ENCODE measurements at regions not wholly inside any gene's neighbourhood (a gene's known extent, or its start where the extent isn't known, plus 50 kb on each side); places are given as distances from the start of the nearest gene placed in this dataset.

DNA sequence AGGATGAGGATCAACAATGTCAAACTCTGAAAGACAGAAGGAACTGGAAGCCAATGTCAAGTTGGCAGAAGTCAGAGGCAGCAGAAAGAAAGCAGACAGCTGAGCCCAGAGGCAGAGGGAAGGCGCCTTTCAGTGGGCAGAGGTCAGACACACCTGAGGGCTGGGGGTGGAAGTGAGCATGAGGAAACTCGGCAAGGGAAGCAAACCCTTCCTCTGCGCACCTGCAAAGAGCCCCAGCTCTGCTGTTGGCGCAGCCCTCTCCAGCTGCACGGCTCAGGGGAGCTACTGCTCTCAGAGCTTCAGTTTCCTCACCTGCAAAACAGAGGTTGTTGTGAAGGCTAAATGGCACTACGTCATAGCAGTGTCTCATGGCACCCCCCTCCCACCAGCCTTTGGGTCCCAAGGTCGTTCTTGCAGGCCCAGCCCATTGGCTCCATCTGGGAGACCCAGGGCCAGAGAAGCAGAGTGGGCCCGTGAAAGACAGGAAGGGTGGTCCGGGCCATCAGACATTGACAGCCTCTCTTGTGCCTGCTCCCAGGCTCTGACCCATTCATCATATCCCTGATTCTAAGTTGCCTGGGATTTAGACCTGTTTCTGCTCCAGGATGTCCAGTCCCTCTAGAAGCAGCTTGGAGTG lies 53.3 kb upstream of the SLC6A11 start:
- Histone ChIP-seq H3K27ac (no peak overlapping the region), H3K27me3 (replicated peaks in 1 of 7) (peaks cover 0 to 76% (median 0%) of the 10 kb centered on the region in 7 donors), H3K36me3 (no peaks in the 10 kb centered on the region), H3K4me1 (no peaks in the 10 kb centered on the region), H3K4me3 (no peak overlapping the region), H3K9me3 (no peaks in the 10 kb centered on the region)
- DNase-seq = no peak
- 58 to 67% (median 65%) methylated on average over 8 to 9 of the region's 9 CpGs for WGBS, 5 donors
- TF ChIP-seq, protein P1, sequence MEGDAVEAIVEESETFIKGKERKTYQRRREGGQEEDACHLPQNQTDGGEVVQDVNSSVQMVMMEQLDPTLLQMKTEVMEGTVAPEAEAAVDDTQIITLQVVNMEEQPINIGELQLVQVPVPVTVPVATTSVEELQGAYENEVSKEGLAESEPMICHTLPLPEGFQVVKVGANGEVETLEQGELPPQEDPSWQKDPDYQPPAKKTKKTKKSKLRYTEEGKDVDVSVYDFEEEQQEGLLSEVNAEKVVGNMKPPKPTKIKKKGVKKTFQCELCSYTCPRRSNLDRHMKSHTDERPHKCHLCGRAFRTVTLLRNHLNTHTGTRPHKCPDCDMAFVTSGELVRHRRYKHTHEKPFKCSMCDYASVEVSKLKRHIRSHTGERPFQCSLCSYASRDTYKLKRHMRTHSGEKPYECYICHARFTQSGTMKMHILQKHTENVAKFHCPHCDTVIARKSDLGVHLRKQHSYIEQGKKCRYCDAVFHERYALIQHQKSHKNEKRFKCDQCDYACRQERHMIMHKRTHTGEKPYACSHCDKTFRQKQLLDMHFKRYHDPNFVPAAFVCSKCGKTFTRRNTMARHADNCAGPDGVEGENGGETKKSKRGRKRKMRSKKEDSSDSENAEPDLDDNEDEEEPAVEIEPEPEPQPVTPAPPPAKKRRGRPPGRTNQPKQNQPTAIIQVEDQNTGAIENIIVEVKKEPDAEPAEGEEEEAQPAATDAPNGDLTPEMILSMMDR (IDR thresholded peaks at IDR 0.05 in 8 of 11, conservative IDR thresholded peaks at IDR 0.05 in 3 of 11) = no peak
- TF ChIP-seq POLR2A (IDR thresholded peaks at IDR 0.05) = no peak
- intact Hi-C loops (cut with DNase I; ENCODE audit: low total_unique reads) = no loop called here

GRCh38 chr3:10763248-10763620 lies 52.8 kb upstream of the SLC6A11 start:
- no peaks in the 10 kb centered on the region for H3K4me1 ChIP-seq

GRCh38 chr3:10763817-10764258 lies 52.2 kb upstream of the SLC6A11 start:
- WGBS, 5 donors = 81 to 87% (median 84%) methylated on average over 8 to 10 of the region's 10 CpGs
- H3K9me3 ChIP-seq = no peaks in the 10 kb centered on the region
- intact Hi-C loops (cut with DNase I; ENCODE audit: low total_unique reads) = no loop called here
- no peaks in the 10 kb centered on the region for H3K4me1 ChIP-seq
- peaks cover 0 to 65% (median 0%) of the 10 kb centered on the region in 7 donors for H3K27me3 ChIP-seq (replicated peaks in 1 of 7)
- no peak overlapping the region for H3K27ac ChIP-seq
- no peak overlapping the region for H3K4me3 ChIP-seq
- TF ChIP-seq POLR2AphosphoS5 (IDR thresholded peaks at IDR 0.05) (no peak), POLR2A (IDR thresholded peaks at IDR 0.05) (no peak)
- TF ChIP-seq, protein P1 (IDR thresholded peaks at IDR 0.05 in 8 of 11, conservative IDR thresholded peaks at IDR 0.05 in 3 of 11) = no peak
- no peak for DNase-seq
- H3K36me3 ChIP-seq = no peaks in the 10 kb centered on the region

More at GRCh38 chr3:10763248-10763620, 52.8 kb upstream of the SLC6A11 start:
- H3K4me3 ChIP-seq = no peak overlapping the region
- TF ChIP-seq POLR2A (IDR thresholded peaks at IDR 0.05) (no peak), POLR2AphosphoS5 (IDR thresholded peaks at IDR 0.05) (no peak)
- TF ChIP-seq, protein P1 (IDR thresholded peaks at IDR 0.05 in 8 of 11, conservative IDR thresholded peaks at IDR 0.05 in 3 of 11) = no peak
- H3K27ac ChIP-seq = no peak overlapping the region
- no peaks in the 10 kb centered on the region for H3K9me3 ChIP-seq
- WGBS, 5 donors = 70 to 91% (median 79%) methylated on average over 9 of the region's 9 CpGs
- no peaks in the 10 kb centered on the region for H3K36me3 ChIP-seq
- peaks cover 0 to 71% (median 0%) of the 10 kb centered on the region in 7 donors for H3K27me3 ChIP-seq (replicated peaks in 1 of 7)
- DNase-seq = no peak
- intact Hi-C loops (cut with DNase I; ENCODE audit: low total_unique reads) = no loop called here

GRCh38 chr3:10764259-10765051 lies 51.6 kb upstream of the SLC6A11 start:
- WGBS, 5 donors = 52 to 73% (median 61%) methylated on average over 26 to 32 of the region's 32 CpGs
- Histone ChIP-seq H3K4me1 (no peaks in the 10 kb centered on the region), H3K36me3 (no peaks in the 10 kb centered on the region), H3K27me3 (replicated peaks in 1 of 7) (peaks cover 0 to 63% (median 0%) of the 10 kb centered on the region in 7 donors), H3K9me3 (peaks cover 0 to 1% (median 0%) of the 10 kb centered on the region in 8 donors), H3K27ac (no peak overlapping the region), H3K4me3 (no peak overlapping the region)
- no peak for DNase-seq
- no peak for TF ChIP-seq POLR2AphosphoS5 (IDR thresholded peaks at IDR 0.05)
- intact Hi-C loops (cut with DNase I; ENCODE audit: low total_unique reads) = no loop called here
